ENCODE measurements at regions not wholly inside any gene's neighbourhood (a gene's known extent, or its start where the extent isn't known, plus 50 kb on each side); places are given as distances from the start of the nearest gene placed in this dataset.

- no peak overlapping the region for H3K27ac Mint-ChIP-seq (ENCODE audit: low read depth, unreplicated experiment)
- BruUV-seq (replicated peaks): no TSS peak
- intact Hi-C loops (cut with micrococcal nuclease): no loop called here
- H3K4me1 Mint-ChIP-seq (ENCODE audit: insufficient read depth, unreplicated experiment): peaks cover 6% of the 10 kb centered on the region
- DNase-seq (ENCODE audit: unreplicated experiment): no peak
- no peaks in the 10 kb centered on the region for H3K27me3 Mint-ChIP-seq (ENCODE audit: insufficient read depth, unreplicated experiment)
- peaks cover 8% of the 10 kb centered on the region for H3K9me3 Mint-ChIP-seq (ENCODE audit: unreplicated experiment)
- H3K36me3 Mint-ChIP-seq (ENCODE audit: insufficient read depth, unreplicated experiment): no peaks in the 10 kb centered on the region
- no peak for TF ChIP-seq CTCF (IDR thresholded peaks at IDR 0.05; ENCODE audit: unreplicated experiment)
- ChIA-PET POLR2A (no interaction called here), CTCF (no interaction called here)
- H3K4me3 Mint-ChIP-seq (ENCODE audit: unreplicated experiment): no peak overlapping the region
Measured at GRCh38 chr3:166531730-166532129, 694.5 kb upstream of the BCHE start.

GRCh38 chr3:166527325-166527724 lies 690.1 kb upstream of the BCHE start:
- Mint-ChIP-seq H3K27me3 (ENCODE audit: insufficient read depth, unreplicated experiment) (no peaks in the 10 kb centered on the region), H3K4me1 (ENCODE audit: insufficient read depth, unreplicated experiment) (peaks cover 6% of the 10 kb centered on the region), H3K9me3 (ENCODE audit: unreplicated experiment) (peaks cover 8% of the 10 kb centered on the region), H3K27ac (ENCODE audit: low read depth, unreplicated experiment) (peak overlapping the region; percentile 44), H3K36me3 (ENCODE audit: insufficient read depth, unreplicated experiment) (no peaks in the 10 kb centered on the region), H3K4me3 (ENCODE audit: unreplicated experiment) (no peak overlapping the region)
- ChIA-PET CTCF (no interaction called here), POLR2A (no interaction called here)
- DNase-seq (ENCODE audit: unreplicated experiment): peak; percentile 43
- no peak for TF ChIP-seq CTCF (IDR thresholded peaks at IDR 0.05; ENCODE audit: unreplicated experiment)
- BruUV-seq (replicated peaks): no TSS peak
- intact Hi-C loops (cut with micrococcal nuclease): no loop called here

- no peak for DNase-seq (ENCODE audit: unreplicated experiment)
- H3K4me3 Mint-ChIP-seq (ENCODE audit: unreplicated experiment): no peak overlapping the region
- peaks cover 6% of the 10 kb centered on the region for H3K4me1 Mint-ChIP-seq (ENCODE audit: insufficient read depth, unreplicated experiment)
- H3K27ac Mint-ChIP-seq (ENCODE audit: low read depth, unreplicated experiment): no peak overlapping the region
- H3K36me3 Mint-ChIP-seq (ENCODE audit: insufficient read depth, unreplicated experiment): no peaks in the 10 kb centered on the region
- no TSS peak for BruUV-seq (replicated peaks)
- no peaks in the 10 kb centered on the region for H3K27me3 Mint-ChIP-seq (ENCODE audit: insufficient read depth, unreplicated experiment)
- peaks cover 8% of the 10 kb centered on the region for H3K9me3 Mint-ChIP-seq (ENCODE audit: unreplicated experiment)
- no peak for TF ChIP-seq CTCF (IDR thresholded peaks at IDR 0.05; ENCODE audit: unreplicated experiment)
- intact Hi-C loops (cut with micrococcal nuclease): no loop called here
- POLR2A ChIA-PET: no interaction called here
- CTCF ChIA-PET: no interaction called here
Measured at GRCh38 chr3:166526881-166527280, 689.7 kb upstream of the BCHE start.

- Mint-ChIP-seq H3K27ac (ENCODE audit: low read depth, unreplicated experiment) (no peak overlapping the region), H3K4me1 (ENCODE audit: insufficient read depth, unreplicated experiment) (no peaks in the 10 kb centered on the region), H3K36me3 (ENCODE audit: insufficient read depth, unreplicated experiment) (no peaks in the 10 kb centered on the region), H3K27me3 (ENCODE audit: insufficient read depth, unreplicated experiment) (no peaks in the 10 kb centered on the region), H3K9me3 (ENCODE audit: unreplicated experiment) (no peaks in the 10 kb centered on the region), H3K4me3 (ENCODE audit: unreplicated experiment) (no peak overlapping the region)
- POLR2A ChIA-PET: no interaction called here
- intact Hi-C loops (cut with micrococcal nuclease): no loop called here
- BruUV-seq (replicated peaks): no TSS peak
- CTCF ChIA-PET: no interaction called here
- DNase-seq (ENCODE audit: unreplicated experiment): no peak
- no peak for TF ChIP-seq CTCF (IDR thresholded peaks at IDR 0.05; ENCODE audit: unreplicated experiment)
Measured at GRCh38 chr3:166522017-166522416, 684.8 kb upstream of the BCHE start.
